Fibroblast of skin of scalp (primary cell): ENCODE measurements at regions not wholly inside any gene's neighbourhood (a gene's known extent, or its start where the extent isn't known, plus 50 kb on each side); places are given as distances from the start of the nearest gene placed in this dataset.

Source experiments
- DNase-seq: peaks from one replicate; pipeline ENCODE4 v3.0.0-alpha.2; 2013

DNA sequence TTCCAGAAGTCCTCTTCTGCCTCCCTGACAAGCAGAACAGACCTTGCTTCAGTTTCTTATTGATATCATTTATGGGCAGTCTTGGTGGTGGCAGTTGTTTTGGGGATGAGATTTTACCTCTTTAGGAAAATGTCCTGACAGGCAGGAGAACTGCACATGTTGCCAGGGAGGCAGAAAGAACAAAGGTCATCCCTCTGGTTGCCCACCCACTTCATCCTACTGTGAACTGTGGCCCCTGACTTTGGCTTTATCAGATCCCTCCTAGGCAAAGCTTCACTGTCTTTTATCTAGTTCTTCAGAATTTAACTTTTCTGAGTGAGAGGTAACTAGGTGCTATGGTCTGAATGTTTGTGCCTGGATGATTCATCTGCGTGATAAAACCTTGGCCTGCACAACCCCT lies 2071.3 kb upstream of the CELF4 start:
- DNase-seq: no peak

- no peak for DNase-seq
Observed at GRCh38 chr18:39635966-39636365, 2070.4 kb upstream of the CELF4 start.

GRCh38 chr18:39635192-39635591 lies 2069.6 kb upstream of the CELF4 start:
- DNase-seq: no peak

- no peak for DNase-seq
Observed at GRCh38 chr18:39627936-39628335, 2062.3 kb upstream of the CELF4 start.

- peak; percentile 12 for DNase-seq
Observed at GRCh38 chr18:39624961-39625360, 2059.4 kb upstream of the CELF4 start.

GRCh38 chr18:39622431-39622830 lies 2056.8 kb upstream of the CELF4 start:
- DNase-seq: peak; percentile 16

- no peak for DNase-seq
Observed at GRCh38 chr18:39620551-39621168, 2055.1 kb upstream of the CELF4 start.

- DNase-seq: no peak
Observed at GRCh38 chr18:39618265-39619003, 2052.8 kb upstream of the CELF4 start.

- DNase-seq: peak; percentile 67
Observed at GRCh38 chr18:39611381-39612100, 2045.9 kb upstream of the CELF4 start.

DNA sequence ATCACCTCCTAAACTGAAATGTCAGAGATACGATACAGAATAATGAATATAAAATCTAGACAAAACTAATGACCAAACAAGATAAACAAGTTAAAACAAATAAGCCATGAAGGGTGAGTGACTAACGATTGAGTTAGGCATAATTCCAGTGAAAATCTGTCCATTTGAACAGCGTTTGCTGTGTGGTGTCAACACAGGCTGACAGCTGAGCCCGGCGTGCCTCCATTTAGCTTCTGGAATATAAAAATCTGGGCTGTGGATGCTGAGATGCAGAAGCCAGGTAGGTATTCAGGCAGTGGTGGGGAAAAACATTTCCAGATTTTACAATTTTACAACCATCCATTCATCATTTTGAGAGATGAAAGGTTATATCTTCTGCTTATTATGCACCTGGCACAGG lies 2041.4 kb upstream of the CELF4 start:
- no peak for DNase-seq

DNA sequence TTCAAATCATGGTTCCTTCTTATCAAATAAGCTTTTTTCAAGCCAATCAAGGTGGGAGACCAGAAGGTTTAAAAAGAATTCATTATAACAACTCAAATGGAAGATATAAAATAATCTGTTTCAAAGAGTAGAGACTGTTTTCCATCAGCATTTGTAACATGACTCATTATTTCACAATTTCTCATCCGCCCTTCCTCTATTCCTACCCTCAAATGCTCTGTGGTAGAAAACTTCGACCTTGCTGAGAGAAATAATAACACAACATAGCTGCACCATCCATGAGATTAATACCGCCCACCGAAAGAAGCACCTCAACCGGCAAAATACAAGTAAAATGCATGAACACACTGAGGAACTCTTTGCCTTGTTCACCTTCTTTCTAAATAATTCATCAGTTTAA lies 2039.2 kb upstream of the CELF4 start:
- peak; percentile 15 for DNase-seq

DNA sequence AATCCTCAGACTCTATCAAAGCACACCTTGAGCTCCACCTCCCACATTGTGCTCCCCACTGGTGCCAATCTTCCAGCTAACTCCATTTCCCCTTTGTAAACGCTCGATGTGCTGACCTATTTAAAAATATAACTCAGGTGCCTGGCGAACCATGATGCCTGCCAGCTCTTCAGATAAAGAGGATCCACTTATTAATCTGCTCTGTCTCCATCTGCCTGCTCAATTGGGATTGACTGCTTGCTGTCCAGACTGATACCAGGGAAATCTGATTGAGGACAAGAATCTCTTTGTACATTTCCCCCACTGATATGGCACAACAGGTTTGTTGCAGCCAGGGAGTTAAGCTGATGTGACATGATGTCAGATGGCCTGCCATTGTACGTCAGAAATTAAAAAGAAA lies 2036.5 kb upstream of the CELF4 start:
- DNase-seq: no peak

- DNase-seq: peak; percentile 6
Observed at GRCh38 chr18:39600894-39601293, 2035.3 kb upstream of the CELF4 start.

GRCh38 chr18:39599251-39599650 lies 2033.7 kb upstream of the CELF4 start:
- no peak for DNase-seq

DNA sequence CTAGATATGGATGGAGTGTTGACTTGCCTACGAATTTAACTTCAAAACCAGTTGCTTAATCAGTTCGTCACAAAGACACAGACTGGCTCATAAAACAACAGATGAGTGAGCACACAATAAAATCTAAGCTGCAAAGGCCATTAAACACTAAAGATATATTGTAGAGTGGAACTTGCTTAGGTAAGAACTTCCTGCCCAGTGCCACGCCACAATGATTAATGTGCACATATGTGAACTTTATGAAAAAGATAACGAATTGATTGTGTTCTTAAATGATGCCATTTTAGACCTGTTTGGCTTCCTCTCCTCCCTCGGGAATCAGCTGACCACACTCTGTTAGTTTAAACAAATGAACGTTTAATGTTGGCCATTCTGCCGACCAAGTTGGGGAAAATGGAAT lies 2031.3 kb upstream of the CELF4 start:
- DNase-seq: no peak

DNA sequence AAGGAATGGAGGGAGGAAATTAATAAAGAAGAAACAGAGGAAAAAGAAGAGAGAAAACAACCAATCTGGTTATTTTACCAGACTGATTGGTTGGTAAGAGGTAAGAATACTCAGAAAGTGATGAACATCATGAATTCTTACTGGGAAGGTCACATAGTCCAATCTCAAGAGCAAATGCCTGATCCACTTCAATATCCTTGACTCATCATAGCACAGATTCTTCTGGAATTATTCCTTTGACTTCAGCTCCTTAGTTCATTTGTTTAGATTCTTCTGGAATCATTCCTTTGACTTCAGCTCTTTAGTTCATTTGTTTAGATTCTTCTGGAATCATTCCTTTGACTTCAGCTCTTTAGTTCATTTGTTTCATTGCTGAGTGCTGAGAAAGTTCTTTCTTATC lies 2030.6 kb upstream of the CELF4 start:
- DNase-seq: peak; percentile 11

DNA sequence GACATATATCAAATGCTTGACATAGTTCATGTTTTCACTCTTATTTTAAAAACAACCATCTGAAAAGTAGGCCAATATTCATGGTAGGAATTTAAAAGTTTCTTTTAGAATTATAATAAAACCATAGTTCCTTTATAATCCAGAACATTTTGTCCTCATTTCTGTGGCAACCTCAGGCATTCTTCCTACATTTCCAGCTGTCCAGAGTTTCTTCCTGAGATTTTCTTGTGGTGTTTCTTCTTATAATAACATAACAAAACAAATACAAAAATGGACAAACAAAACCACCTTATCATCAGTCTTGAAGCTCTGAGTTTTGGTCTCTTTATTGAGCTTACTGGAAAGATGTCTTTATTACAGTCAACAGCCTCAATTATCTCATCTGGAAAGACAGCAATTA lies 2028.6 kb upstream of the CELF4 start:
- DNase-seq: no peak

DNA sequence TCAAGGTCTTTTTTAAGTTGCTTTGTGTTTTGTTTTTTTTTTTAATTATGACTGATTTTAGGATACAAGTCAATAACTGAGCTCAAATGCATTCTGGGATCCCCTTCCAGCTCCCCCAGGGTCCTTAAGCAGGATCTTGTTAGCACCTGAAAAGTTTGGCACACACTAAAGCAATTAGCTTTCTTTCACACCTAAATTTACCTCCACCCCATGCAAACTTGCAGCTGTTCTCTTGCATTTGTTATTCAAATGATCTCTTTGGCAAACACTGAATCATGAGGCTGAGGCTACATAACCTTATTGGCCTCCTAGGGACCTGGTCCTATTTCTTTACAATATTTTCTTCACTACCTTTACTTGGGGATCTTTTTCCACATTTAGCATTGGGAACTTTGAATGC lies 2026.1 kb upstream of the CELF4 start:
- no peak for DNase-seq

- DNase-seq: no peak
Observed at GRCh38 chr18:39589496-39589895, 2023.9 kb upstream of the CELF4 start.

DNA sequence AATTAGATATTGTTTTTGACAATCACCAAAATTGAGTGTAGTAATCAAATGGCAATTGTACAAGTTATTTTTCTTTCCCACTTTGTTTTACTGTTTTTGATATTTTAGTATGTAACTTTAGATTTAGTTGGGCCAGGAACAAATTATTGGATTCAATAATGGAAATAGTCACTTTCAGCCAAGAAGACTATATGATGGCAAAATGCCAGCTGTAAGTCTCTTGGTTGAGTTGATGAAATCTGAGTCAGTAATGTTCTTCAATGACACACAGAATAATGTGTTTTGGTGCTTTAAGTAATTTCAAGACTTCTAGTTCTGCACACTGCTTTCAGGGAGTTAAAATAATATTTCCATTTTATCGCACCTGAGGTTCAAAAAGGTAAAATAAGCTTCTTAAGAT lies 2022.0 kb upstream of the CELF4 start:
- DNase-seq: no peak

DNA sequence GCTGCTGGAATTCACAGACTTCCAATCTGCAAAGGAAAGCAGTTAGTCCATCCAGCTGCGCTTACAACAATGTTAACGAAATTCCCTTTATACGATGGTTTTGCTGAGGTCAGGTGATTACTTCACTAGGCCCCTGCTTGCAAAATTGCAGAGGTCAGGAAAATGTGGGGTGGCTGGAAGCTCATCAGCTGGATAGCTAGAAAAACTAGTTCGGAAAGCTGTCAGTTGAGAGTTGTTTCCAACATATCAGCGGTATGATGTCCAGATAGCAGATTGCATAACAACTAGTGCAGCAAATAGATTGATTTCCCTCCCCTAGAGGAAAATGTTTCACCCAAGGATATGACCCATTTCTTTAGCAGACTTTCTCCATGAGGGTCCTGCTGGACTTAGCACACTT lies 2021.1 kb upstream of the CELF4 start:
- DNase-seq: no peak

- DNase-seq: no peak
Observed at GRCh38 chr18:39574897-39575296, 2009.3 kb upstream of the CELF4 start.

DNA sequence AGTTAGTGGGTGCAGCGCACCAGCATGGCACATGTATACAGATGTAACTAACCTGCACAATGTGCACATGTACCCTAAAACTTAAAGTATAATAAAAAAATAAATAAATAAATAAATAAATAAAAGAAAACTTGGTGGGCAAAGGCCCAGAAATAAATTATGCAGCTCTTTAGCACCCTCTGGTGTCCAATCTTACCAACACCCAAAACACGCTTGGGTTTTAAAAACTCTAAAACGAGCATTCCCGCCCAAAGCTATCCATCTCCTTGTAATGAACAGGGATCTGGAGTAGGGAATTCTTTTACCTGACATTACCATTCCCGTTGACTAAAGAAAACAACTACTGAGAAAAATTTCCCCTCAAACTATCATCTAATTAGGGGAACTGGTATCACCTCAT lies 2005.9 kb upstream of the CELF4 start:
- DNase-seq: peak; percentile 3
